Stimulated activated CD8-positive, alpha-beta memory T cell treated with anti-CD3 and anti-CD28 coated beads, Interleukin-12 subunit alpha, Interleukin-12 subunit beta, amount 100 ng/mL, for 1 hour (primary cell): ENCODE measurements at regions not wholly inside any gene's neighbourhood (a gene's known extent, or its start where the extent isn't known, plus 50 kb on each side); places are given as distances from the start of the nearest gene placed in this dataset.
"Not testable (repeated sequence)": the region's sequence is repeated elsewhere in the genome, so short reads cannot be mapped to it uniquely, and the experiment has no call there.

Experiments
- DNase-seq: peaks from one replicate; pipeline ENCODE4 v3.0.0-alpha.2; 2020; ENCODE audit warnings: low read depth

DNA sequence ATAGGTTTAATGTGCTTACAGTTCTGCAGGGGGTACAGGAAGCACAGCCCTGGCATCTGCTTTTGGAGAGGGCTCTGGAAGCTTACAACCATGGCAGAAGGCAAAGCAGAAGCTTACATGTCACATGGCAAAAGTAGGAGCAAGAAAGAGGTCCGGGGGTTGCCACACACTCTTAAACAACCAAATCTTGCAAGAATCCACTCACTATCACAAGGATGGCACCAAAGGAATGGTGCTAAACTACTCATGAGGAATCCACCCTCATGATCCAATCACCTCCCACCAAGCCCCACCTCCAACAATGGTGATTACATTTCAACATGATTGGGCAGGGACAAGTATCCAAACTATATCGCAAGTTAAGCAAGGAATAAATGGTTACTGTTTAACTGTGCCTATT is 255.8 kb upstream of the AVPR1A start:
- no peak for DNase-seq

DNA sequence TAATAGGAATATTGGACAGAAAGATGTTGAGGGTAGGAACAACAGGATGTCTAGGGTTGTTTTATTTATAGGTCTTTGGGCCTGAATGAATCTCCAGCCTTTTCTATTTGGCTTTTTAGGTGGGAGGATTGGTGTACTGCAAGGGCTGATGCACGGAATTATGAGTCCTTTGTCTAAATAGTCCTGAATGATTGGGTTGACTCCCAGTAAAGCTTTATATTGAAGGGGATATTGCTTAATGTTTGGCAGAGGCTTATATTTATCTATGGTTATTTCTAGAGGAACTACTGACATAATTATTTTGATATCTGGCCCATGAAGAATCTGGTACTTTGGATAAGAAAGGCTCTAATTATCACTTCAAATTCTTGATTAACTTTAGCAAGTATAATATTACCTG is 253.6 kb upstream of the AVPR1A start:
- DNase-seq, result no peak

DNA sequence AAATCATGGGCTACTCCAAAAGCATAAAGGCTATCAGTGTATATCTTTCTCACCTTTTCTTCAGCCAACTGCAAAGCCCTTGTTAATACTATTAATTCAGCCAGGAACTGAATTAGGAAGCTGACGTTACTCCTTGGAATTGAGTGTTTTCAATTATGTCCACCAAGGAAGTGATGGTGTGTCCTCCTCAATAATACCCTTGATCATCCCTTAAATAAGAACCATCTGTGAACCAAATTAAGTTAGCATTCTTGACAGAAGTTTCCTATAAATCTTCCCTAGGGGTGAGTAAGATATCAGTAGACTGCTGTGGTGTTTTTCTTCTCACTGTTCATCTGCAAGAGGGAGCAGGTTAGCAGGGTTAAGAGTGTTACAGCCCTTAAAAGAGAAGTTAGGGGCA is 252.3 kb upstream of the AVPR1A start:
- no peak for DNase-seq

DNA sequence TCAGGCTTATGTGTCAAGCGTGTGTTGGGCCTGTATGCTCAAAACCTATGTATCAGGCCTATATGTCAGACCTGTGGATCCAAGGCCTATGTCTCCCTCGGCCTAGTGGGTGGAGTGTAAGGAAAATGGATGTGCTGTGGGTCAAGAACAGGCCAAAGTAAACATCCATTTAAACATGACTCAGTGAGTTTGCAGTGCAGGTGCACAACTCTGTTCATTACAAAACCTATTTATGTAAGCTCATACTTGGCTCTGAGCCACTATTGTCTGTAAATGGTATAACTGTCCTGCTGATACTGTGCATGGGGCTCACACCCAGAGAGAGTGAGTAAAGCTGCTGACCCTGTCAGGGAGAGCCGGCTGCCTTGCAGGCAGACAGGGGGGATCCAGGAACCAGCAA is 249.7 kb upstream of the AVPR1A start:
- DNase-seq, result no peak

DNA sequence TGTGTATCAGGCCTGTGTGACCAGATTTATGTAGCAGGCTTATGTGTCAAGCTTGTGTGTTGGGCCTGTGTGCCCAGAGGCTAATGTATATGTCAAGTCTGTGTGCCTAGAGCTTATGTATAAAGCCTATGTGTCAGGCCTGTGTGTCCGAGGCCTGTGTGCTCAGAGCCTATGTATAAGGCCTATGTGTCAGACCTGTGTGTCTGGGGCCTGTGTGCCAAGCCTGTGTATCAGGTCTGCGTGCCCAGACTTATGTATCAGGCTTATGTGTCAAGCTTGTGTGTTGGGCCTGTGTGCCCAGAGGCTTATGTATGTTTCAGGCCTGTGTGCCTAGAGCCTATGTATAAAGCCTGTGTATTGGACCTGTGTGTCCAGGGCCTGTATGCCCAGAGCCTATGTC is 249.3 kb upstream of the AVPR1A start:
- DNase-seq, result no peak

DNA sequence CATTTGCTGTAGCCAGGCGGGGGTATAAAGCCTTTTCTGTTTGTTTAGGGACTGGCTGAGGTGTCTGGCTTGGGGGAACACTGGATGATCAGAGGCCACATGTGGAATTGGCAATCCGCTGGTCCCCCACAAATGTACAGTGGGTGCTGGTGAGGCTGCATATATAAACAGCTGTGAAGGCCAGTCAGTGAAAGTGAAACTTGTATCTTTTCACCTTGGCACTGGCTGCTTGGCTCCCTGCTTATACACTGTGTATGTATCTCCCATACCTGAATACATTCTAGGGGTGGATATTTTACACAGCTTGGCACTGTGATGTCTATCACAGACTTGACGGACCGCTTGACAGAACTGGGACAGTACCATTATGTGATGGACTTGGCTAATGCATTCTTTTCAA is 246.8 kb upstream of the AVPR1A start:
- DNase-seq, result no peak

DNA sequence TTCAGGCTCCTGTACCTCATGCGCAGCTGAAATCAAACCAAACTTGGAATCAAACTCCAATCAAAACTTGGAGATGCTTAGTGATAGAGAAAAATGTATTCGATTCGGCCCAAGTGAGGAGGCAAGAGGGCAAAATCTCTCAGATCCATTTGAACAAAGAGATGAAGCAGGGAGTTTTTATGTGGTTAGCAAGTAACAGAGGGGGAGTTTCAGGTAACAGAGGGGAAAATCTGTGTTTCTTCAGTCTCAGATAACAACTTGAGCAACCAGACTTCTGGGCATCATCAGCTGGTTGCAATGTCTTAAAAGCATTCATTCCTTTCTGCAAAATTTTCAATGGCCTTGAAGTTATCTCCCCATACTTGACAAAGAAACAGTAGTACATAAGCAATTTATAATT is 245.1 kb upstream of the AVPR1A start:
- no peak for DNase-seq

DNA sequence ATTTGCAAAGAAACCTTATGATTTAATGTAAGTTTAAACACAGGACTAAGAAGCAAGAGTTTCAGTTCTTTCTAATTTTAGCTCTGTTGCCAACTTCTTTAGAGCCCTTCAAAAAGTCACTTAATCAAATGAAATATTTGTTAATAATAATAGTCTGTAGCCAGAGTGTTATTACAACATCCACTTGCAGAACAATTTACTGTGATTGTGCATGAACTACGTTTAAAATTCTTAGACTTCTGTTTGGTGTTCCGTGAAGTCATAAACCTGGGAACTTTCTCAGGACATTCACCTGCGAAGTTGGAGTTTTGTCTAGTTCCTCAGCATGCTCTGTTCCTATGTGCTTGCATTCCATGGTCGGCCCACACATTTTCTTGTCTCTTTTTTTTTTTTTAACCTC is 244.0 kb upstream of the AVPR1A start:
- no peak for DNase-seq

DNA sequence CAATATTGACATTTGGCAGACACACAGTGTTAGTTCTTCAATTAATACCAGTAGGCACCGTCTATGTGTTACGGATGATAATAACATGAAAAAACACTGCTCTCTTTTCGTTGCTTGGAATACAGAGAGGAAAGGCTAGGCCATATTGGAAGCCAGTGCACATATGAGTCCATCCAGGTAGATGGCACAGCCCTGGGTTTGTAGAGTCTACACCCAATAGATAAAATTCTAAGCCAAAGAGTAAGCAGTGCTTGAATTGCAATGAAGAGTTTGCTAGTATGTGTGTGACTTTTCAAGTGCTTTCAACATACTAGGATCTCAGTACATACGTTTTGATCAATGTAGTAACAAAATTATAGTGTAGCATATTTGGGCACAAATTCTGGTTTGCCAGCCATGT is 243.3 kb upstream of the AVPR1A start:
- no peak for DNase-seq

DNA sequence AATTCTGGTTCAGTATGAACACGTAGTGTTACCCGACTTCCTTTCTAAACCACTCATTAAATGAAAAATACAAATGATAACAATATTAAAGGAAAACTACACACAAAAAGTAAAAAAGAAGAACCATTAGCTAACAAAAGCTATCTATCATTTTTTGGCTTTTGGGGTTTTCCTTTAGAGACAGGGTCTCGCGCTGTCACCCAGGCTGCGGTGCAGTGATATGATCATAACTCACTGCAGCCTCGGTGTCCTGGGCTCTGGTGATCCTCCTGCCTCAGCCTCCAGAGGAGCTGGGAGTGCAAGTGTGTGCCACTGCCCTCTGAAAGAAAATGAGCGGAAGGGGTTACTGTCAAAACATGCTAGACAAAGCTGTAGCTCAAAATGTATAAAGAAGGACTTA is 238.2 kb upstream of the AVPR1A start:
- DNase-seq, result no peak

DNA sequence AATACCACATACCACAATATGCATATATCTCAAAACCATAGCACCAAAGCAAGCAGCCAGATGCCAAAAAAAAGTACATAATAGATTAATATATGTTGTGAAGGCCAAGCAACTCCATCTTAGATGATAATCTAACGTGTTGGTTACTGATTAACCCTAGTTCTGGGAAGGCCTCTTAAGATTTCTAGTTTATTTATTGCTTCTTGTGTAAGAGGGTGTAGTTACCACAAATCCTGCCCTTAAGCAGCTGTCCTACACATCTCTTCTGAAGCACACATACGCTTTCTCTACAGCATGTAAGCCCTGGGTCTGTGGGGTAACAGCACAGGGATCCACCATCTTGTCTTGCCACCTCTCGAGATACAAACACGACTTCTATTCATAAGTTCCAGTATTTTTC is 236.8 kb upstream of the AVPR1A start:
- DNase-seq, result no peak

DNA sequence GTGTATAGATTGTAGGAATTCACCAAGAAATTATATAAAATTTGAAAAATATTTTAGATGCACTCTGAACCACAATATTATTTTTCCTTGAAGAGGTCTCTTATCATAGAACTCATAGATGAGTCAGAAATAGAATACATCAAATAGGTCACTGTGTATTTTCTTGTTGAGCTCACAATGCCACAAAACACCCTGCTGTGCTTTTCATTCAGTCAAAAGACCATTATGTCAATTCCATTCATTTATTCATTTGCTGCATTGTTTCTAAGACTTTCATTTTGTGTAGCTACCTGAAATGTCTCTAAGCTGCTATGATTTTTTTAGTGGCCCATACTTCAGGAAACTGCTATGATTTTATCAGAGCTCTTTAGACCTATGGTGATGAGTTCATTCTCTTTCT is 231.9 kb upstream of the AVPR1A start:
- no peak for DNase-seq

DNA sequence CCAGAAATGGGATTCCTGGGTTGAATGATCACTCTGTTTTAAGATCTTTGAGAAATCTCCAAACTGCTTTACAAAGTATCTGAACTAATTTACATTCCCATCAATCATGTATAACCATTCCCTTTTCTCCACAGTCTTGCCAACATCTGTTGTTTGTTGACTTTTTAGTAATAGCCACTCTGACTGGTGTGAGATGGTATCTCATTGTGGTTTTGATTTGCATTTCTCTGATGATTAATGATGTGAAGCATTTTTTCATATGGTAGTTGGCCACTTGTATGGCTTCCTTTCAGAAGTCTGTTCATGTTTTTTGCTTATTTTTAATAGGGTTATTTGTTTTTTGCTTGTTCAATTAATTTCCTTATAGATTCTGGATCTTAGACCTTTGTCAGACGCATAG is 211.8 kb upstream of the AVPR1A start:
- no peak for DNase-seq

DNA sequence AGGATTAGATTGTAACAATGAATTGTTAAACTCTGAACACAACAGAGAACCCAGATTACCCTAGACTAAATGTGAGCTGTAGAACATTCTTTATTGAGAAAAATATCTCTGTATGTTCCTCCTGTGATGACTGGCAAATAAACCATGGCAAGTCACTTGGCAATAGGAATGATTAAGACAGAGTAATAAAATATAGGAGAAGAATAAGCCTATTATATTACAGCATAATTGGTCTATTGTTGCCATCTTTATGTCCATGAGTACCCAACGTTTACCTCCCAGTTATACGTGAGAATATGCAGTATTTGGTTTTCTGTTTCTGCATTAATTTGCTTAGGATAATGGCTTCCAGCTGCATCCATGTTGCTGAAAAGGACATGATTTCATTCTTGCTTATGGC is 211.2 kb upstream of the AVPR1A start:
- no peak for DNase-seq

DNA sequence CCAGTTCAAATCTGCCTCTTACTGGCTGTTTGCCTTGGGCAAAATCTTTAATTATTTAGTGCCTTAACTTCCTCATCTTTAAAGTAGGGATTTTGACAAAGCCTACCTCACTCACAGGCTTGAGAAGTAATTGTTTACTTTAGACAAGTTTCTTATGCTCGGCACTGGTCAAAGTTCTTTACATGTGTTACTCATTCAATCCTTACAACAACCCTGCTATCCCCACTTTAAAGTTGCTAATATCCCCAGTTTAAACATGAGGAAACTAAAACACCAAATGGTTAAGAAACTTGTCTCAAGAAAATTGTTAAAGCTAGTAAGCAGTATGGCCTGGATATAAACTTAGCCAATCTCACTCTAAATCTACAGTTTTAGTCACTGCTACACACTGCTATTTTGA is 204.0 kb upstream of the AVPR1A start:
- DNase-seq, result no peak

DNA sequence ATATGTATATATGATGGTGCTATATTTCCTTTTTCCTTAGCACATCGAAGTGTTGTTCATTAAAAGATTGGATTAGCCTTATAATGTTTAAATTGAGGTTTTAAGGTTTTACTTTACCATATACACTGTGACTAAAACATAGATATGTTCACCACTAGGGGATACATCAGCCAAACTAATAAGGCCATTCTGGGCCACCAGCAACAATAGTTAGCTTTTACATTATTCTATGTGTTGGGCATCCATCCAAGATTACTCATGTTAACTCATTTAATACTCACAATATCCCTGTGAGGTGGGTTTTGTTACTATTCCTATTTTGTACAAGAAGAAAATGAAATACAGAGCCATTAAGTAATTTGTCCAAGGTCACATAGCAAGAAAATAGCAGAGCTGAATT is 202.6 kb upstream of the AVPR1A start:
- DNase-seq, result no peak

DNA sequence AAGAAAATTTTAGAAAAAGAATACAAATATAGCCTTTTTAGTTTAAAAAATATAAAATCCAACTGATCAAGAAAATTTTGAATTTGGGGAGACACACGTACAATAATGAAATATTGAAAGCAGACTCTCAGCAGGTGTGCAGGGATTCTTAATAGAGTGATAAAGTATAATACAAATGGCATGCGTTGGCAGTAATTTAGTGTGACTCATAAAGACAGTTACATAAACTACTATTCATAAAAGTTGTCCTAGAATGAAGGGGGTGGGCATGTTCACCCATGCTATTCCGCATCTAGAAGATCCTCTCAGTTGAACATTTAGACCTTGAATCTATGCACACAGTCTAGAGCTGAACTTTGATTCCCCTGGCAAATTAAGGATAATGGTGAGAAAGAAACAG is 200.4 kb upstream of the AVPR1A start:
- no peak for DNase-seq

DNA sequence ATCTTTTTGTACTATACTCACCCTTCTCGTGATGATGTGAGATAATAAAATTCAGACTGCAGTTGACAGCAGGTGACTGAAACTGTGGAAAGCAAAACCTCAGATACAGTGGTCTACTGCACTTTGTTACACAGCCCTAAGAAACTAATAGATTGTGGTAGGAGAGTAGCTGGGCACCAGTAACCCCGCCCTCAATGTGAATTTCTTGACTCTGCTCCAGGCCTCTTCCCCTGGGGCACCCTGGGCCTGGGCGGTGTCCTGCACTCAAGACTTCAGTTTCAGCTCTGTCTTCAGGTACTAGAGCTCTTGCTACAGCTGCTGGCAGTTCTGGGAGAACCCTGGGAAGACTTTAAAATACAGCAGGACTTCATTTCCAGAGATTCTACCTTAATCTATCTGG is 197.6 kb upstream of the AVPR1A start:
- no peak for DNase-seq

DNA sequence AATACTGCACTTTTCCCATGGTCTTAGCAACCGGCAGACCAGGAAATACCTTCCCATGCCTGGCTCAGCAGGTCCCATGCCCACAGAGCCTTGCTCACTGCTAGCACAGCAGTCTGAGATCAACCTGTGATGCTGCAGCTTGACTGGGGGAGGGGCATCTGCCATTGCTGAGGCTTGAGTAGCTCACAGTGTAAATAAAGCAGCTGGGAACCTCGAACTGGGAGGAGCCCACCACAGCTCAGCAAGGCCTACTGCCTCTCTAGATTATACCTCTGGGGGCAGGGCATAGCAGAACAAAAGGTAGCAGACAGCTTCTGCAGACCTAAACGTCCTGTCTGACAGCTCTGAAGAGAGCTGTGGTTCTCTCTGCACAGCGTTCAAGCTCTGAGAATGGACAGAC is 186.2 kb upstream of the AVPR1A start:
- DNase-seq, result not testable (repeated sequence)

DNA sequence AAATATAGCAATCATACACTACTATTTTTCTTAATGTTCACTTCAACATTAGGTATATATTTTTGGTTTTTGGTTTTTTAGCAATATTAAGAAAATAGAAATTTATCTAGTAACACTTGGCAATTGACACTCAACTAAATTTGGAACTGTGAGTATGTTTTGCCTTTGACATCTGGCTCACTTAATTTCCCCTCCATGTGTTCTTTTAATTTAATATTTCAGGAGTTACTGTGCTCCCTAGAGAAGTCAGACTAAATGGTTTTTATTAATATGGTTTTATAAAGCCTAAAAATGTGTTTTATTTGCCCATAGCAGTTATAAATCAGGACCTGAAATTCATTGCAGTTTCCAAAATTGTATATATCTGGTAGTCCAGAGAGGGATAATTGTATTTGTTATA is 175.3 kb upstream of the AVPR1A start:
- no peak for DNase-seq

DNA sequence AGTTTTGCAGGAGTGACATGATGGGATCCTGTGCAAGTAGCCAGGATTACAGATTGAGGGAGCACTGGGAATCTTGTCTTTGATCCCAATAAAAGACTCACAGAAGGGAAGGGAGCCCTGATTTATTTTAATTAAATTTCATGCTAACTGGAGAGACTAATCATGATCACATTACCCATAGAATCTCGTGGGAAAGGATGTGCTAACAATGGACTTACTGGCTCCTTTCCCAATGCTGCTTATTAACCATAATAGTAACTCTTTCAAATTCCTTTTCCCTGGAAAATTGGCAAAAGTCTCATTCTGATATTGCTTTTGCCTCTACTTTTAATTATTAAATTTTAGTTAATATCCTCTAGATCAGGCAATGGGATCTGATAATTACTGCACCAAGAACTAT is 174.8 kb upstream of the AVPR1A start:
- DNase-seq, result no peak

DNA sequence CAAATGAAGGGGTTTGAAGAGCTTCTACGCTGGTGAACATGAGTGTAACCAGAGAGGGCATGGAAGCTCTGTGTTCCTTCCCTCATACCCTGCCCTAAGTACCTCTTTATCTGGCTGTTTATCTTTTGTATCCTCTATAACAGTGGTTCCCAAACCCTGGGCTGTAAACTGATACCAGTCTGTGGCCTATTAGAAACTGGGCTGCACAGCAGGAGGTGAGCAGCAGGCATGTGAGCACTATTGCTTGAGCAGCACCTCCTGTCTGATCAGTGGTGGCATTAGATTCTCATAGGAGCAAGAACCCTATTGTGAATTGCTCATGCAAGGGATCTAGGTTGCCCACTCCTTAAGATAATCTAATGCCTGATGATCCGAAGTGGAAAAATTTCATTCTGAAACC is 172.9 kb upstream of the AVPR1A start:
- no peak for DNase-seq

DNA sequence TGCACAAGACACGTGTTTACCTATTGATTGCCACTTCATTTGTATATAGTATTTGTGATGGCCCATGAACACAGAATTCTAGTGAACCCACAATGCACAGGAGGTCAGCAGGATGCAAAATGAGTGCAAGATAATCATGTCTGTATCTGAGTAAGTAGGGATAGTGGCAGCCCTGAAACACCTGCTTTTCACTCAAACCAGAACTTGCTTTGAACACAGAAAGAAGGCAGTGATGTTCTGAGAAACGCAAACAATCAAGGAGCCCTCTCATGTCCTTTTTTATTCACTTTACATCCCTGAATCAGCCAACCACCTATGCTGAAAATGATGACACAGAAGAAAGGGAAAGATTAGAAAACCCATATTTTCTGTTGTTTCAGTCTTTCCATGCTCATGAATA is 170.4 kb upstream of the AVPR1A start:
- DNase-seq, result no peak

DNA sequence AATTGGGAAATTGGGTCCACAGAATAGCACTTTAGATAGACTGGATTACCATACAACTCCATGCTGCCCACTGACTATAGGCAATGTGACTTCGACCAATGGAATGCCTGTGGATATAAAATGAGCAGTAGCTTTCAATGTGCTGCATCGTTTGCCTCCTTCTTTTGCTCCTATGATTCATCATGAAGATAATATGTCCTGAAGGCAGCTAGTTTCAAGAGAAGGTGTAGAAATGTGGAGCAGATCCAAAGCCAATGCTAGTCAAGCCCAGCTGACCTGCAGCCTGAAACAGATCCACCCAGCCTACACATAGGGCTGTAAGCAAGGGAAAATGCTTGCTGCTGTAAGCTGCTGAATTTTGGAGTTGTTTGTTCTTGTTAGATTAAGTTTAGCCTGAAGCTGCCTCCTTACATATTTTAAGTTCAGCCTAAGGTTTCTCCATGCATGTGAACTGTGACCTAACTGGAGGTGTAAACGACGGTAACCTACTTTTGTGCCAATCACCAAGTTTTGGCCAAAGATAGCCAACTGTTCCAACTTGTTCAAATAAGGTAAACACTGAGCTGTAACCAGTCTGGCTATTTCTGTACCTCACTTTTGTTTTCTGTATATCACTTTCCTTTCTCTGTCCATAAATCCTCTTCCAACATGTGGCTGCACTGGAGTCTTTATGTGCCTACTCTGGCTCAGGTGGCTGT is 169.1 kb upstream of the AVPR1A start:
- DNase-seq, result no peak

DNA sequence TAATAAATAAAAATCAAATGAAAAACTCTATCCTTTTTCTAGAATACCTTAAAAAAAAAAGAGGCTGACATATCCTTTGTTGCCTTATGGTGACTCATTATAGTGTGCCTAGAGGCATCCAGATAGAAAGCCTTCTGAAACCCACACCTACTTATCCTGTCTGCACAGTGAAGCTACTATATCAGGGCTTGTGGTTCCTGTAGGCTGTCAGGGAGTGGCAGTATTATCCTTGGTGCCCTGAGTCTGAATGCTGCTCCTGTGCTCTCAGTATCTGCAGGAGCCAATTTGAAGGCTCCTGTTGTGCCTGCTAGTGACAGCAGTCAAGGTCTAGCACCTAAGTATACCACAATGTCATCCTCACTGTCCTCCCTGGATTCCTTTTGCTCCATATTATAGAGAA is 168.4 kb upstream of the AVPR1A start:
- no peak for DNase-seq
